ENCODE measurements at regions not wholly inside any gene's neighbourhood (a gene's known extent, or its start where the extent isn't known, plus 50 kb on each side); places are given as distances from the start of the nearest gene placed in this dataset.

- TF ChIP-seq ZNF274 (IDR thresholded peaks at IDR 0.05; ENCODE audit: low read depth, low read length) (no peak), SUZ12 (IDR thresholded peaks at IDR 0.05; ENCODE audit: extremely low read depth, insufficient read depth, insufficient read length) (no peak), YY1 (IDR thresholded peaks at IDR 0.05; ENCODE audit: insufficient read depth, insufficient read length) (no peak)
Observed at GRCh38 chr7:81296726-81297125, 377.9 kb upstream of the SEMA3C start.
